ENCODE measurements at regions not wholly inside any gene's neighbourhood (a gene's known extent, or its start where the extent isn't known, plus 50 kb on each side); places are given as distances from the start of the nearest gene placed in this dataset.
"Not testable (repeated sequence)": the region's sequence is repeated elsewhere in the genome, so short reads cannot be mapped to it uniquely, and the experiment has no call there.

DNA sequence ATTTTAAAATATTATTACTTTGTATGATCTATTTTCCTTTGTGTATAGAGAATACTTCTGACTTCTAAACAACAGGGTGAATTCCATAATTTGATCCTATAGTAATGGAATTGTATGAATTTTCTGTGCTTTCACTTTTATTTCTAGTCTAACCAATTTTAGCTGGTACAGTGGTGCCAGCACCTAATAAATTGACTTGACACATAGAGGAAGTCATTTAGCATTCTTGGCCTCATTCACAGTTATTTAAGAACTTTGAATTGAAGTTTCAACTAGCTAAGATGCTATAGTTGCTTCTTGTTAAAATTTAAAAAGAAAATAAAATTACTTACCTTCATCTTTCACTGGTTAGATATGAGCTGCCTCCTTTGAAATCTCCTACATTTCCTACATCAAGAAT is 220.4 kb downstream of the CPS1 start:
- no peak overlapping the region for H3K4me3 ChIP-seq (ENCODE audit: low read depth, low read length)
- no peak for DNase-seq (ENCODE audit: low read depth)
- TF ChIP-seq, protein P1, sequence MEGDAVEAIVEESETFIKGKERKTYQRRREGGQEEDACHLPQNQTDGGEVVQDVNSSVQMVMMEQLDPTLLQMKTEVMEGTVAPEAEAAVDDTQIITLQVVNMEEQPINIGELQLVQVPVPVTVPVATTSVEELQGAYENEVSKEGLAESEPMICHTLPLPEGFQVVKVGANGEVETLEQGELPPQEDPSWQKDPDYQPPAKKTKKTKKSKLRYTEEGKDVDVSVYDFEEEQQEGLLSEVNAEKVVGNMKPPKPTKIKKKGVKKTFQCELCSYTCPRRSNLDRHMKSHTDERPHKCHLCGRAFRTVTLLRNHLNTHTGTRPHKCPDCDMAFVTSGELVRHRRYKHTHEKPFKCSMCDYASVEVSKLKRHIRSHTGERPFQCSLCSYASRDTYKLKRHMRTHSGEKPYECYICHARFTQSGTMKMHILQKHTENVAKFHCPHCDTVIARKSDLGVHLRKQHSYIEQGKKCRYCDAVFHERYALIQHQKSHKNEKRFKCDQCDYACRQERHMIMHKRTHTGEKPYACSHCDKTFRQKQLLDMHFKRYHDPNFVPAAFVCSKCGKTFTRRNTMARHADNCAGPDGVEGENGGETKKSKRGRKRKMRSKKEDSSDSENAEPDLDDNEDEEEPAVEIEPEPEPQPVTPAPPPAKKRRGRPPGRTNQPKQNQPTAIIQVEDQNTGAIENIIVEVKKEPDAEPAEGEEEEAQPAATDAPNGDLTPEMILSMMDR (IDR thresholded peaks at IDR 0.05; ENCODE audit: insufficient read depth, low read length) = no peak

DNA sequence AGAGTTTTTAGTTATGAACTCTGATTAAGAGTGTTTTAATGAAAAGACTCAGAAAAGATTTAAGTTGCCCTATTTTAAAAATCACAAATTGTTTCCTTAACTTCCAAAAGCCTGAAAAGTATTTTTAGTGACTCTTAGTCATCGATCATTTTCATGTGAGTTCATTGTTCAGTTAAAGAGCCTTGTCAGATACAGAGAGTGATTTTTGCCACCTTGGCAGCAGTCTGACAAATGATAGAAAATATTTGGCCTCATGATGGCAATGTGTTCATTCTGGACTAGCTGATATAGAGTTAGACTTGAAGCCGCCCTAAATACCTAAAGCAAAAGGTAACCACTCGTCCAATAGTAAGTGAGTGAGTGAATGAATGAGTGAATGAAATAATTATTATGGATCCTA is 225.8 kb downstream of the CPS1 start:
- TF ChIP-seq, protein P1 (IDR thresholded peaks at IDR 0.05; ENCODE audit: insufficient read depth, low read length) = no peak
- no peak for DNase-seq (ENCODE audit: low read depth)
- H3K4me3 ChIP-seq (ENCODE audit: low read depth, low read length) = no peak overlapping the region

DNA sequence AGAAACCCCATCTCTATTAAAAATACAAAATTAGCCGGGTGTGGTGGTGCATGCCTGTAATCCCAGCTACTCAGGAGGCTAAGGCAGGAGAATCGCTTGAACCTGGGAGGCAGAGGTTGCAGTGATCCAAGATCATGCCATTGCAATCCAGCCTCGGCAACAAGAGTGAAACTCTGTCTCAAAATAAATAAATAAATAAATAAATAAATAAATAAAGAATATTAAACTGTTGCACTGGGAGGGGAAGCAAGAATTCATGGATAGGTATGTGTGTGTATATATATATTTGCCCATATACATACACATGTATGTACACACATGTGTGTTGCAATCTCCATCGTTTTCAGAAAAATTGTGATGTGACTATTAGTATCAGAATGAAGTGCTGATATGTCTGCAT is 231.4 kb downstream of the CPS1 start:
- DNase-seq (ENCODE audit: low read depth) = not testable (repeated sequence)

DNA sequence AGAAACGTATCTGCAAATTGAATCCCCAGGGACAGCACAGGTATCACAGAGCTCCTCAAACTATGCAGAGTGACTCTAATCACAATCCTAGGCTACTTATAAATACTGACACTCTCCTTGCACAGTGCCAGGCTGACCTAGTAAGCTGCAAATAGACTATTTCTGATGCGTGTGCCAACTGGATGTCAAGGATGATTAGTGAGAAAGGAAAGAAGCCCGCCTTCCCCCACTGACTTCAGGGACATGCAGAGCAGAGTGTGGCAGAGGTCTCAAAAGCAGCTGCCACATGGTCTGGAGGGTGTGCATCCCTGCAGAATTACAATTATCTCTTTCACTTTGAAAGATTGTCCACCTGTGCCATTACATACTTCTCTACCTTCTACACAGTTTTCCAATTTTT is 235.6 kb downstream of the CPS1 start:
- TF ChIP-seq, protein P1 (IDR thresholded peaks at IDR 0.05; ENCODE audit: insufficient read depth, low read length) = no peak
- H3K4me3 ChIP-seq (ENCODE audit: low read depth, low read length) = no peak overlapping the region
- no peak for DNase-seq (ENCODE audit: low read depth)

More for the DNA sequence above, 231.4 kb downstream of the CPS1 start:
- H3K4me3 ChIP-seq (ENCODE audit: low read depth, low read length) = not testable (repeated sequence)

DNA sequence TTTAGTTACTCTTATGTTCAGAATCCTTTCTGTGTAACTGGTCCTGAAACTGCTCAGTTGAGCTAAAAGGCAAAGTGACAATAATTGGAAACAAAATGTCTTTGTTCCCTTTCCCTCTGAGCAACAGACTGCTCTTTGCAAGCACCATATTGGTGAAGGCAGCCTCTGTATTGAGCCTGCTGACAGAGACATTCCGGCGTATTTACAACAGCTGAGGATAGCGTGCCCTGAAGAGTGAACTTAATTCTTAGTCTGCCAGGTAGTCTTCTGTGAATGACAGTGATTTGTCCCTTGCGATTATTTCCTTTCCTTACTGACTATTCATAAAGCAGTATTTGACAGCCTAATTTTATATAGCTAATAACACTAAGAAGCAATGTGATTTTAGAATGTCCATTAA is 239.1 kb downstream of the CPS1 start:
- TF ChIP-seq, protein P1 (IDR thresholded peaks at IDR 0.05; ENCODE audit: insufficient read depth, low read length) = no peak
- H3K4me3 ChIP-seq (ENCODE audit: low read depth, low read length) = no peak overlapping the region
- DNase-seq (ENCODE audit: low read depth) = no peak

DNA sequence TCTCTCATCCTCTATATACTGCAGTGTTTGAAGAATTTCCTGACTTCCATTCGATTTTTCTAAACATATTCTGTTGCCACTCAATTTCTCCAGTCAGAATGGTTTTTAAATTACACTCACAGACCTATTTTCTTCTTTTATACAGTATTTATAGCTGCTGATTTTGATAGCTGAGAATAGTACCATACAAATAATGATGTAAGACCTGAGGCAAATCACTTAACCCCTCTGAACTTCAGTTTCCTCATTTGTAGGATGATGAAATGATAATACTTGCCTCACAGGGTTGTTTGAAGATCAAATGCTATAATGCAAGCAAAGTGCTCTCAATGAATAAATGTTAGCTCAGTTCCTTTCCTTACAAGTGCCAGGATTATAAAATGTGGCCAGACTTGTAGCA is 241.8 kb downstream of the CPS1 start:
- TF ChIP-seq, protein P1 (IDR thresholded peaks at IDR 0.05; ENCODE audit: insufficient read depth, low read length) = no peak
- DNase-seq (ENCODE audit: low read depth) = no peak
- H3K4me3 ChIP-seq (ENCODE audit: low read depth, low read length) = no peak overlapping the region

DNA sequence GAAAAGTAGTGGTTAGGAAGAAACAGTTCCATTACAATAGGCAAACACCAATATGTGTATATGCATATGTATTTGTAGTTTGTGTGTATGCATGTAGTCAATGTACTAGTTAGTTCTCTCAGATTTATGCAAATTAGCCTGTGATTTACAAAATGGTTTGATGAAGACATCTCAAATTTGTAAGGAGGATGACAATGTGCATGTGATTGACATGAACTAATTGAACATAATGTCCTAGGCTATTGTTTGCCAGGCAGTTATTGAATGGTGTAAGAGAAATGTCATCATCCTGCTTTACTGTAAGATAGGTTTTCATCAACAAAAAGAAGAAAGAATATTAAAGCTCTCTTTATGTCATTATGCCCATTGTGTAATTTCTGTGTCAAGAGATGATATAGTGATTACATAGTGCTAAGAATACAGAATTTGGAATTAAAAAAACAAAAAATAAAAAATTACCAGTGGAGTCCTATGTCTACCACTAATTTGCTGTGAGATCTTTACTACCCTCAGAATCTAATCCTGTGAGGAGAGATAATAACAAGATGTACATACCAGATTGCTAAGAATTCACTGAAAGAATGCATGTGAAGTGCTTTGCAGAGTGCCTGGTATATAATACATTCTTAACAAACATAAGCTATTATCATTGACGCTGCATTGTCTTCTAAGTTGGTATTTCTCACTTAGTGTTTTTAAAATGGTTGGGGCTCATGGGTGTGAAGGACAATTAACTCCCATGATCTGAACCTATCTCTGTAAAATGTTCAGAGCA is 258.0 kb downstream of the CPS1 start:
- H3K4me3 ChIP-seq (ENCODE audit: low read depth, low read length) = no peak overlapping the region
- DNase-seq (ENCODE audit: low read depth) = no peak
- TF ChIP-seq, protein P1 (IDR thresholded peaks at IDR 0.05; ENCODE audit: insufficient read depth, low read length) = no peak
